Pancreas (tissue), 10 donors: ENCODE measurements at regions not wholly inside any gene's neighbourhood (a gene's known extent, or its start where the extent isn't known, plus 50 kb on each side); places are given as distances from the start of the nearest gene placed in this dataset.
"Not testable (repeated sequence)": the region's sequence is repeated elsewhere in the genome, so short reads cannot be mapped to it uniquely, and the experiment has no call there.

Experiments used
- ATAC-seq, 4 donors: fragments of 200-7000 bp; cut with Tn5 transposase; one replicate each; pipeline versions ENCODE4 v1.8.0 to v1.9.1; 2020; ENCODE audit warnings: mild to moderate bottlenecking in 4 of 4, moderate library complexity in 4 of 4
- DNase-seq, 6 donors: peaks; one replicate each; pipeline ENCODE4 v3.0.0-alpha.2; 2020
- FAIRE-seq: peaks from 2 replicates; lab custom pipeline; 2012; peaks lifted over from hg19 to GRCh38; lab: Jason Lieb, UNC
- H3K27ac ChIP-seq, 4 donors: fragments of 200-600 bp; sonication (generic); 1 replicate in 3 of 4; 2 replicates in 1 of 4; pipeline versions ENCODE4 v1.5.0 to v1.8.0; 2020
- H3K27me3 ChIP-seq, 4 donors: fragments of 200-600 bp; one replicate each; pipeline ENCODE4 v1.8.0; 2021
- H3K36me3 ChIP-seq, 3 donors: fragments of 200-600 bp; sonication (generic) in 1 of 3; one replicate each; pipeline versions ENCODE4 v1.5.0 to v1.8.0; 2020 to 2021
- H3K4me1 ChIP-seq, 3 donors: fragments of 200-600 bp; one replicate each; pipeline ENCODE4 v1.8.0; 2021
- H3K4me3 ChIP-seq, 4 donors: fragments of 200-600 bp; sonication (generic) in 2 of 4; one replicate each; pipeline versions ENCODE4 v1.5.0 to v1.8.0; 2020 to 2021
- H3K9me3 ChIP-seq, 4 donors: fragments of 200-600 bp; one replicate each; pipeline ENCODE4 v1.8.0; 2021
- WGBS, 2 donors: extraction: QIAGEN DNeasy Blood & Tissue Kit; methylation state at CpG; one replicate each; pipeline ENCODE4 v1.1.7; 2013; 5-methylcytosine and 5-hydroxymethylcytosine counted together
- intact Hi-C, 3 donors: fragments of 100-400 bp; cut with DNase I; formaldehyde crosslinking; loops; one replicate each; pipeline versions ENCODE4 v1.11.1 to v1.14.2; 2022
- TF ChIP-seq, protein P1 (sequence below), 4 donors: fragments of 200-600 bp; sonication (generic) in 3 of 4; IDR thresholded peaks; one replicate each; pipeline versions ENCODE4 v1.5.0 to v1.8.0; 2021; ENCODE audit warnings: antibody characterized with exemption in 4 of 4
- donor health status: healthy with polysubstance abuse.
- donor health status: DM: no; HTN: no; CAD: no; lungs with moderate emphysema.
- donor health status: DM: no; HTN: no; CAD: no.
- donor health status: control.
- donor health status: control.
- donor health status: Bipolar disorder and iron deficiency.
- donor health status: DM: yes; HTN: yes; CAD: no.
- donor health status: DM: no; HTN: no; CAD: no.
- donor health status: DM: no; HTN: no; CAD: no.
- donor health status: DM: yes; HTN: yes; CAD: no.

DNA sequence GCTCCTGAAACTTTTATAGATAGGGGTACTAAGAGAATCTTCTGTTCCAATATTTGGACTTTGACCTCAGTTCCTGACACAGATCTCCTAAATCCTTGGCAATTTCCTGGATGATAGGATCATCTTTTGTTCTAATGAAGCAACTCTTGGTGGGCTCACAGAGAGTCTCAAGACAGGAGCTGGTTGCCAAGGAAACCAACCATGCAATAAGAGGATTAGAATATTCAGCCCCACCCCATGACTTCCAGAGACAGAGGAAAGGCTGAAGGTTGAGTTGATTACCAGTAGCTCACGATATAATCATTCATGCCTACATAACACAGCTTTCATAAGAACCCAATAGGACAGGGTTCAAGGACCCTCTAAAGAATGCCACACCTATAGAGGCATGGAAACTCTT, 2050.2 kb upstream of the CDH6 start:
- TF ChIP-seq, protein P1, sequence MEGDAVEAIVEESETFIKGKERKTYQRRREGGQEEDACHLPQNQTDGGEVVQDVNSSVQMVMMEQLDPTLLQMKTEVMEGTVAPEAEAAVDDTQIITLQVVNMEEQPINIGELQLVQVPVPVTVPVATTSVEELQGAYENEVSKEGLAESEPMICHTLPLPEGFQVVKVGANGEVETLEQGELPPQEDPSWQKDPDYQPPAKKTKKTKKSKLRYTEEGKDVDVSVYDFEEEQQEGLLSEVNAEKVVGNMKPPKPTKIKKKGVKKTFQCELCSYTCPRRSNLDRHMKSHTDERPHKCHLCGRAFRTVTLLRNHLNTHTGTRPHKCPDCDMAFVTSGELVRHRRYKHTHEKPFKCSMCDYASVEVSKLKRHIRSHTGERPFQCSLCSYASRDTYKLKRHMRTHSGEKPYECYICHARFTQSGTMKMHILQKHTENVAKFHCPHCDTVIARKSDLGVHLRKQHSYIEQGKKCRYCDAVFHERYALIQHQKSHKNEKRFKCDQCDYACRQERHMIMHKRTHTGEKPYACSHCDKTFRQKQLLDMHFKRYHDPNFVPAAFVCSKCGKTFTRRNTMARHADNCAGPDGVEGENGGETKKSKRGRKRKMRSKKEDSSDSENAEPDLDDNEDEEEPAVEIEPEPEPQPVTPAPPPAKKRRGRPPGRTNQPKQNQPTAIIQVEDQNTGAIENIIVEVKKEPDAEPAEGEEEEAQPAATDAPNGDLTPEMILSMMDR (IDR thresholded peaks at IDR 0.05), result no peak
- Histone ChIP-seq H3K4me1 (no peaks in the 10 kb centered on the region), H3K9me3 (no peaks in the 10 kb centered on the region), H3K27ac (no peak overlapping the region), H3K36me3 (no peaks in the 10 kb centered on the region), H3K4me3 (no peak overlapping the region), H3K27me3 (no peaks in the 10 kb centered on the region)
- ATAC-seq, result no peak
- no peak for DNase-seq
- FAIRE-seq, result no peak
- 50 to 65% methylated on average over 1 of the region's 1 CpG for WGBS, 2 donors
- intact Hi-C loops, result no loop called here

DNA sequence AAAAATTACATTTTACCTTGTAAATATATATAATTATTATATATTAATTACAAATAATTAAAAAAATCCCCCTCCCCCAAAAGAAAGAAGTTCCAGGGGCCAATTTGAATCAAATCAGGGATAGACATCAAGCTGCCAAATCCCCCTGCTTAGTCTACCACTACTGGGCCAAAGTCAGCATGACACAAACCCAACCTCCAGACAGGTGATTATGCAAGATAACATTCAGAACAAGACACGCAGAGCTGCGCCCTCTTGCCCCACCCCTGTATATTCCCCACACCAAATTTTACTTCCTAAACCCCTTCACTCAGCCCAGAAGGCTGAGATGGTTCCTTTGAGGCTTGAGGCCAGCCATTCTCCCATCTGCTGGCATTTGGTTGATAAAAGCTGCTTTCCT, 2059.1 kb upstream of the CDH6 start:
- intact Hi-C loops, result no loop called here
- Histone ChIP-seq H3K27me3 (no peaks in the 10 kb centered on the region), H3K4me3 (no peak overlapping the region), H3K9me3 (no peaks in the 10 kb centered on the region), H3K36me3 (no peaks in the 10 kb centered on the region), H3K27ac (no peak overlapping the region), H3K4me1 (no peaks in the 10 kb centered on the region)
- TF ChIP-seq, protein P1 (IDR thresholded peaks at IDR 0.05), result no peak
- ATAC-seq (no peak), FAIRE-seq (no peak), DNase-seq (no peak)
- WGBS, 2 donors, result 60 to 82% methylated on average over 2 of the region's 2 CpGs

DNA sequence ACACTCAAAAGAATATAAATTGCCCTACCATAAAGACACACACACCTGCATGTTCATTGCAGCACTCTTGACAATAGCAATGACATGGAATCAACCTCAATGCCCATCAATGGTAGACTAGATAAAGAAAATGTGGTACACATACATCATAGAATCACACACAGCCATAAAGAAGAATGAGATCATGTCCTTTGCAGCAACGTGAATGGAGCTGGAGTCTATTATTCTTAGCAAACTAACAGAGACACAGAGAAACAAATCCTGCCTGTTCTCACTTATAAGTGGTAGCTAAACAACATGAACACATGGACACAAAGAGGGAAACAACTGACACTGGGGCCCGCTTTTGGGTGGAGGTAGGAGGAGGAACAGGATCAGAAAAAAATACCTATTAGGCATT, 2062.2 kb upstream of the CDH6 start:
- Histone ChIP-seq H3K4me3 (no peak overlapping the region), H3K27me3 (no peaks in the 10 kb centered on the region), H3K4me1 (no peaks in the 10 kb centered on the region), H3K27ac (no peak overlapping the region), H3K36me3 (no peaks in the 10 kb centered on the region), H3K9me3 (no peaks in the 10 kb centered on the region)
- FAIRE-seq (no peak), ATAC-seq (no peak), DNase-seq (no peak)
- intact Hi-C loops, result no loop called here
- 38 to 44% methylated on average over 2 of the region's 2 CpGs for WGBS, 2 donors
- TF ChIP-seq, protein P1 (IDR thresholded peaks at IDR 0.05), result no peak

DNA sequence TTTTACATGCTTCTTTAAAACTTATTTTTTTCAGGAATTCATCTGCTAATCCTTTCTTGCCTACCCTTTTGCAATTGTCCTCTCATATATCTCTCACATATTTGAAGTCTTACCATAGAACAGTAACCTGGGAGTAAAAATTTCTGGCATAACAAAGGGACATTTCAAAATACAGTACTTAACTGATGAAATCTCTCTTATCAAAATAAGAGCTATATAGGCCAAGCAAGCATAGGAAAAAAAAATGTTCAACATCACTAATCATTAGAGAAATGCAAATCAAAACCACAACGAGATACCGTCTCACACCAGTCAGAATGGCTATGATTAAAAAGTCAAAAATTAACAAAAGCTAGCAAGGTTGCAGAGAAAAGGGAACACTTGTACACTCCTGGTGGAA, 2062.7 kb upstream of the CDH6 start:
- TF ChIP-seq, protein P1 (IDR thresholded peaks at IDR 0.05), result no peak
- no peaks in the 10 kb centered on the region for H3K4me1 ChIP-seq
- no peak overlapping the region for H3K27ac ChIP-seq
- ATAC-seq, result no peak
- WGBS, 2 donors, result 23 to 24% methylated on average over 2 of the region's 2 CpGs
- FAIRE-seq, result no peak
- H3K4me3 ChIP-seq, result no peak overlapping the region
- DNase-seq, result no peak
- H3K27me3 ChIP-seq, result no peaks in the 10 kb centered on the region
- H3K9me3 ChIP-seq, result no peaks in the 10 kb centered on the region
- intact Hi-C loops, result no loop called here
- H3K36me3 ChIP-seq, result no peaks in the 10 kb centered on the region

DNA sequence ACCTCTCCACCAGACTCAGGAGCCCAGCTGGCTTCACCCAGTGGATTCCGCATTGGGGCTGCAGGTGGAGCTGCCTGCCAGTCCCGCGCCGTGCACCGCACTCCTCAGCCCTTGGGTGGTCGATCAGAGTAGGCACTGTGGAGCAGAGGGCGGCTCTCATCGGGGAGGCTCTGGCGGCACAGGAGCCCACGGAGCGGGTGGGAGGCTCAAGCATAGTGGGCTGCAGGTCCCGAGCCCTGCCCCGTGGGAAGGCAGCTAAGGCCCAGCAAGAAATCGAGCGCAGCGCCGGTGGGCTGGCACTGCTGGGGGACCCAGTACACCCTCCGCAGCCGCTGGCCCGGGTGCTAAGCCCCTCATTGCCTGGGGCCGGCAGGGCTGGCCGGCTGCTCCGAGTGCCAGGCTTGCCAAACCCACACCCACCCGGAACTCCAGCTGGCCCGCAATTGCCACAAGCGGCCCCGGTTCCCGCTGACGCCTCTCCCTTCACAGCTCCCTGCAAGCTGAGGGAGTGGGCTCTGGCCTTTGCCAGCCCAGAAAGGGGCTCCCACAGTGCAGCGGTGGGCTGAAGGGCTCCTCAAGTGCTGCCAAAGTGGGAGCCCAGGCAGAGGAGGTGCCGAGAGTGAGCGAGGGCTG, 2065.8 kb upstream of the CDH6 start:
- peak in 2 of 6 donors; percentile 45 to 58 for DNase-seq
- H3K27me3 ChIP-seq, H3K4me1 ChIP-seq, H3K36me3 ChIP-seq, intact Hi-C loops, H3K9me3 ChIP-seq, ATAC-seq, H3K27ac ChIP-seq, H3K4me3 ChIP-seq, FAIRE-seq: not testable (repeated sequence)
- 86 to 97% methylated on average over 26 to 32 of the region's 32 CpGs for WGBS, 2 donors

DNA sequence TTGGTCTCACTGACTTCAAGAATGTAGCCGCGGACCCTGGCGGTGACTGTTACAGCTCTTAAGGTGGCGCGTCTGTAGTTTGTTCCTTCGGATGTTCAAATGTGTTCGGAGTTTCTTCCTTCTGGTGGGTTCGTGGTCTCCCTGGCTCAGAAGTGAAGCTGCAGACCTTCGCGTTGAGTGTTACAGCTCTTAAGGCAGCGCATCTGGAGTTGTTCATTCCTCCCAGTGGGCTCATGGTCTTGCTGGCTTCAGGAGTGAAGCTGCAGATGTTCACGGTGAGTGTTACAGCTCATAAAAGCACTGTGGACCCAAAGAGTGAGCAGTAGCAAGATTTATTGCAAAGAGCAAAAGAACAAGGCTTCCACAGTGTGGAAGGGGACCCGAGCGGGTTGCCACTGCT, 2067.0 kb upstream of the CDH6 start:
- intact Hi-C loops, H3K27me3 ChIP-seq, H3K4me3 ChIP-seq, ATAC-seq, H3K27ac ChIP-seq, FAIRE-seq, DNase-seq, H3K4me1 ChIP-seq, H3K36me3 ChIP-seq, H3K9me3 ChIP-seq: not testable (repeated sequence)
- 83 to 89% methylated on average over 14 of the region's 14 CpGs for WGBS, 2 donors
